HT1080 (cell line): ENCODE measurements at regions not wholly inside any gene's neighbourhood (a gene's known extent, or its start where the extent isn't known, plus 50 kb on each side); places are given as distances from the start of the nearest gene placed in this dataset.
"Not testable (repeated sequence)": the region's sequence is repeated elsewhere in the genome, so short reads cannot be mapped to it uniquely, and the experiment has no call there.

Source experiments
- DNase-seq: peaks from one replicate; pipeline ENCODE4 v3.0.0-alpha.2; 2015; ENCODE audit warnings: low read depth

GRCh38 chr2:138382672-138383071 lies 118.9 kb upstream of the SPOPL start:
- no peak for DNase-seq

GRCh38 chr2:138386191-138386590 lies 115.4 kb upstream of the SPOPL start:
- DNase-seq = not testable (repeated sequence)

GRCh38 chr2:138389063-138389462 lies 112.5 kb upstream of the SPOPL start:
- no peak for DNase-seq

GRCh38 chr2:138390316-138390945 lies 111.1 kb upstream of the SPOPL start:
- DNase-seq = no peak

GRCh38 chr2:138391946-138392345 lies 109.6 kb upstream of the SPOPL start:
- DNase-seq = peak; percentile 33

GRCh38 chr2:138395565-138396306 lies 105.8 kb upstream of the SPOPL start:
- DNase-seq = peak; percentile 92

GRCh38 chr2:138396843-138397242 lies 104.7 kb upstream of the SPOPL start:
- no peak for DNase-seq

GRCh38 chr2:138403431-138403927 lies 98.1 kb upstream of the SPOPL start:
- no peak for DNase-seq

GRCh38 chr2:138414014-138414413 lies 87.6 kb upstream of the SPOPL start:
- DNase-seq = no peak

- DNase-seq = peak; percentile 29
Measured at GRCh38 chr2:138415985-138416384, 85.6 kb upstream of the SPOPL start.

GRCh38 chr2:138418453-138418852 lies 83.1 kb upstream of the SPOPL start:
- no peak for DNase-seq

GRCh38 chr2:138421315-138421970 lies 80.1 kb upstream of the SPOPL start:
- DNase-seq = peak; percentile 57

- peak; percentile 91 for DNase-seq
Measured at GRCh38 chr2:138421971-138422335, 79.6 kb upstream of the SPOPL start.

GRCh38 chr2:138423198-138423597 lies 78.4 kb upstream of the SPOPL start:
- DNase-seq = no peak

- no peak for DNase-seq
Measured at GRCh38 chr2:138423745-138424144, 77.8 kb upstream of the SPOPL start.

GRCh38 chr2:138424436-138425140 lies 77.0 kb upstream of the SPOPL start:
- DNase-seq = no peak

- not testable (repeated sequence) for DNase-seq
Measured at GRCh38 chr2:138426116-138426515, 75.5 kb upstream of the SPOPL start.

GRCh38 chr2:138428710-138429440 lies 72.7 kb upstream of the SPOPL start:
- DNase-seq = no peak

GRCh38 chr2:138430181-138430580 lies 71.4 kb upstream of the SPOPL start:
- DNase-seq = no peak

GRCh38 chr2:138432971-138433370 lies 68.6 kb upstream of the SPOPL start:
- no peak for DNase-seq
